GM18867 (cell line): ENCODE measurements at regions not wholly inside any gene's neighbourhood (a gene's known extent, or its start where the extent isn't known, plus 50 kb on each side); places are given as distances from the start of the nearest gene placed in this dataset.
"Not testable (repeated sequence)": the region's sequence is repeated elsewhere in the genome, so short reads cannot be mapped to it uniquely, and the experiment has no call there.

Experiments used
- ATAC-seq: cut with Tn5 transposase; IDR thresholded peaks from one replicate; pipeline ENCODE4 v1.9.1; 2021; ENCODE audit warnings: mild to moderate bottlenecking, moderate library complexity; ENCODE audit not compliant: unreplicated experiment

GRCh38 chr18:22067682-22068081, 101.7 kb upstream of the GATA6 start:
- no peak for ATAC-seq

DNA sequence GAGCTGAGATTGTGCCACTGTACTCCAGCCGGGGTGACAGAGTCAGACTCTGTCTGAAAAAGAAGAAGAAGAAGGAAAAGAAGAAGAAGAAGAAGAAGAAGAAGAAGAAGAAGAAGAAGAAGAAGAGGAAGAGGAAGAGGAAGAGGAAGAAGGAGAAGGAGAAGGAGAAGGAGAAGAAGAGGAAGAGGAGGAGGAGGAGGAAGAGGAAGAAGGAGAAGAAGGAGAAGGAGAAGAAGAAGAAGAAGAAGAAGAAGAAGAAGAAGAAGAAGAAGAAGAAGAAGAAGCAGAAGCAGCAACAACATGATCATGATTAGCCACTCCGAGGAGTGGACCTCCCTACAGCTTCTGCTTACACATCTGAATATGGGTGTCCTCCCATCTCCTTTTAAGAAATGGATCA, 100.6 kb upstream of the GATA6 start:
- not testable (repeated sequence) for ATAC-seq

GRCh38 chr18:22069916-22070315, 99.5 kb upstream of the GATA6 start:
- ATAC-seq, result no peak

- ATAC-seq, result no peak
Observed at GRCh38 chr18:22073411-22073810, 96.0 kb upstream of the GATA6 start.

DNA sequence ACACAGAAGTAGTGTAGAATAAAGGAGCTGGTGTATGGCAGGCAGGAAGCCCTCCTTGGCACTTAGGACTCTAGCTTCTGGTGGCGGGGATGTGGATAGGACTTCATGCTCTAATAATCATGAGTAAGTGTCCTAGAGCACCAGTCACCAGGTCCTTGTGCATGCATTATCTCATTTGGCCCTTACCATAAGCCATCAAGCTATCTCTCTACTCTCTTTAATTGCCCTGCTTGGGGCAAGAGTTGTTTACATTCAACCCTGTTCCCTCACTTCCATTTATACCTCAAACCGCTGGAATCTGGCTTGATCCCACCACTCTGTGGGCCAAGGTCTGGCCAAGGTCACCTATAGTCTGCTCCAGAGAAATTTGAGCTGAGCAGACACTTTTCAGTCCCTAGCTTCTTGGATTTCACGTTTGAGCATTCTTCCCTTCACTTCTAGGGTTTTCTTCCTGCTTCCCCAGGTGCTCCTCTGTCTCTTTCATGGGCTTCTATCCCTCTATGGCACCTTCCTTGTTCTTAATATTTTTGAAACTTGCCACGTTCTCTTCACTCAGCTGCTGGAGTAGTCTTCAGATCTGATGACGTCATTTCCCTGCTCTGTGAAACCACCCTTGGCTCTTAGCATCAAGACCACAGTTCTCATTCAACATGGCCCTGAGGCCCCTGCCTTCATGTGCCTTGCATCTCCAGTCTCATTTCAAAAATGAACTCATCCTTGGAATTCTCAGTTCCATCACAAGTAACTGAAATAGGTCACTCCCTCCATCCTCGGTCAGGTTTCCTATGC, 94.9 kb upstream of the GATA6 start:
- ATAC-seq, result no peak

- no peak for ATAC-seq
Observed at GRCh38 chr18:22080035-22080434, 89.4 kb upstream of the GATA6 start.

DNA sequence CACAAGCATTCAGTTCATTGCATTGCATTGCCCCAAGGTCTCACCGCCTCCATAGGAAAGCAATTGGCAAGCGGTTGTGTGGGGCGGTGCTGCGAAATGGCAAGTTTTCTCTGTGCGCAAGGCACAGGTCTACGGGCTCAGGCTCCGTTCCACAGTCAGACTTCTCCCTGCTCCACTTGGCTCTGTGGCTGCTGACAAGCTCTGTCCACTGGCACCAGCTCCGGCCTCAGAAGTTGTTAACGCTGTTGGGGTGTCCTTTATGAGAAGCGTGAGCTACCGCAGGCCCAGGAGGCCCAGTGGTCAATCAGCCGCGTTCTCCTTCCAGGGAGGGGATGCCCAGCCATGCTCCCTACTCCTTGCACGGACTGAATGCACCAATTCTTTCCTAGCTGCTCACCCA, 87.0 kb upstream of the GATA6 start:
- ATAC-seq, result no peak

GRCh38 chr18:22084547-22084946, 84.8 kb upstream of the GATA6 start:
- no peak for ATAC-seq

- ATAC-seq, result no peak
Observed at GRCh38 chr18:22086973-22087372, 82.4 kb upstream of the GATA6 start.

- ATAC-seq, result no peak
Observed at GRCh38 chr18:22088029-22088428, 81.4 kb upstream of the GATA6 start.

DNA sequence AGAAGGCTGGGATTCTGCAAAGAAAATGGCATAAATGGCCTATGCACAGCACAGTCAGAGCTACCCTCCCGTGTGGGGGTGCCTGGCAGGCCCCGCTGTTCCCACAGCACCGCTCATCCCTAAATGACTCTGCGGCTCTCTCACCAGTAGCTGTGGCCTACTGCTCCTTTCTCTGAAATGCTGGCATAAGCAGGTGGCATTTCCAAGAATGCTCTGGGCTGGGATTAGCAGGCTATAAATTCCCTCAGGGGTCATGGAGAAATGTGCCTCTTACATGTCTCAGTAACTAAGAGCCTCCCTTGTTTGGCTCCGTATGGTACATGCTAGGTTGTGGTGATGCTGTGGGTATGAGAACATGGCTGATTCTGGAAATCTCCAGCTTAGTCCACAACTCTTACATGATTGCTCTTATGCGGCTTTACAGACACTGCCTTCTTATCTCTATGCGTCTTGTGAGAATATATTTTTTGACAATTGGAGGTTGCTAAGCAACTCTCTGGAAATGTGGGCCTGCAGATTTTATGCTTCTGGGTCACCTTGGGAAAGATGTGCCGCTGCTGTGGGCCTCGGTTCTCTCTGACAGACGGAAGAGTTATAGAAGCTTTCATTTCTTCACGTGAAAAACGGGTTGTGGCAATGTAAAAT, 80.3 kb upstream of the GATA6 start:
- no peak for ATAC-seq

GRCh38 chr18:22091341-22091740, 78.0 kb upstream of the GATA6 start:
- ATAC-seq, result no peak

- ATAC-seq, result no peak
Observed at GRCh38 chr18:22093731-22094357, 75.5 kb upstream of the GATA6 start.

- ATAC-seq, result no peak
Observed at GRCh38 chr18:22094358-22094734, 75.0 kb upstream of the GATA6 start.

DNA sequence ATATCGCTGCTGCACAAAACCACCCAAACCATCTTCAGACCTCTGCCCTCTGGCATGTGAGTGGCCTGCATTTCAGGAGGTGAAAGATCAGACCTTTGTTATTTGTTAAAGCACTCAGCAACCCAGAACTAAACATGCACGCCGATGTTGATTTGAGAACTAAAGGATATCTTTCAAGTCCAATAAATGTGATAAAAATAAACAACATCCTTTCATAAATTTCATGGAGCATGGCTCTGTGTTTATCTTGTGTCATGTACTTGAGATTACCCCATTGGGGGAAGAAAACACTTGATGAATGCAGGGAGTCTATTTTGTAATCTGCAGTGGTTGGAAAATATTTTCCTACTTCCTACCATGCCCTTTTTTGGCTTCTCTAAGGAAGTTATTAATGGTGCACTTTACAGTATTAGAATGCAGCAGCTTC, 70.8 kb upstream of the GATA6 start:
- ATAC-seq, result no peak

DNA sequence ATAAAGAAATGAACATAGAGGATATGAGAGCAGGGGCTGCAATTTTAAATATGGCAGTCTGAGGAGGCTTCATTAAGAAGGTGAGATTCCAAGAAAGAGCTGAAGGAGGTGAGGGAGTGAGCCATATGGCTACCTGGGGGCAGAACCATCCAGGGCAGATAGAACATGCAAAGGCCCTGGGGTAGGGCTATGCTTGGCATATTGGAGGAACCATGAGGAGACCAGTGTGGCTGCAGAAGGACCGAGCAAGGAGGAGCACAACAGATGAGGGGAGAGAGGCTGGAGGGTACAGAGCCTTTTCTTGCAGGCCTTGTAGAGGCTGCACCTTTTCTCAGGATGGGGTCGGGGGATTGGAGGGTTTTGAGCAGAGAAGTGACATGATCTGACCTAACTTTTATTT, 69.5 kb upstream of the GATA6 start:
- no peak for ATAC-seq

- no peak for ATAC-seq
Observed at GRCh38 chr18:22101731-22102130, 67.7 kb upstream of the GATA6 start.

DNA sequence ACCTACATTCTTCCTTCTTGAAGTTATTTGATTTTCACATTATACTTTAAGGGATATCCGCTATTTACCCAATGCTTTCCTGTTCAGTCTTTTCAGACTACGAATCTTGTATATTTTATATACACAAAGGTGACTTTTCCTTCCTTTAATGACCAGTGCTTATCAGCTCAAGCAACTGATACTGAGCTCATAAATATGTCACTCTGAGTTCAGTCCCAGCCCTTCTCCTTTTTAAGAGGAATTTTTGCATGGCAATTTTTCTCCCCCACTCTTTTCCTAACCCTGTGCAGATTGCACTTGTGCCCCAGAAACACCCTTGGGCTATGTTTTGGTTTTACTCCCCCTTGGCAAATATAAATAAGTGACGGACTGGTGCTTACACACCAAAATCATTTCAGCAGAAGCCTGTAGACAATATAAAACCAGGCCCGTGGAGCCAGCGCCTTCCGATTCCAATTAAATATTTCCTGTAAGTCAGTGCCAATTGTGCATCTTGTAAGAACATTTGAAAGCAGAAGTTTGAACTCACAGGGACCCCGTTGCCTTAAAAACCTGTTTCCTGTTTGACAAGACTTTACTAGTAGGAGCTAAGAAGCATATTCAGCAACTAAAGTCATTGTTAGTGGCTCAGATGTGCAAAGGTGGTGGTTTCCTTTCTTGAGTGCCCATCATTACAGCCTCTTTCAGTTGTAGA, 66.3 kb upstream of the GATA6 start:
- no peak for ATAC-seq

GRCh38 chr18:22103647-22104031, 65.8 kb upstream of the GATA6 start:
- ATAC-seq, result no peak

DNA sequence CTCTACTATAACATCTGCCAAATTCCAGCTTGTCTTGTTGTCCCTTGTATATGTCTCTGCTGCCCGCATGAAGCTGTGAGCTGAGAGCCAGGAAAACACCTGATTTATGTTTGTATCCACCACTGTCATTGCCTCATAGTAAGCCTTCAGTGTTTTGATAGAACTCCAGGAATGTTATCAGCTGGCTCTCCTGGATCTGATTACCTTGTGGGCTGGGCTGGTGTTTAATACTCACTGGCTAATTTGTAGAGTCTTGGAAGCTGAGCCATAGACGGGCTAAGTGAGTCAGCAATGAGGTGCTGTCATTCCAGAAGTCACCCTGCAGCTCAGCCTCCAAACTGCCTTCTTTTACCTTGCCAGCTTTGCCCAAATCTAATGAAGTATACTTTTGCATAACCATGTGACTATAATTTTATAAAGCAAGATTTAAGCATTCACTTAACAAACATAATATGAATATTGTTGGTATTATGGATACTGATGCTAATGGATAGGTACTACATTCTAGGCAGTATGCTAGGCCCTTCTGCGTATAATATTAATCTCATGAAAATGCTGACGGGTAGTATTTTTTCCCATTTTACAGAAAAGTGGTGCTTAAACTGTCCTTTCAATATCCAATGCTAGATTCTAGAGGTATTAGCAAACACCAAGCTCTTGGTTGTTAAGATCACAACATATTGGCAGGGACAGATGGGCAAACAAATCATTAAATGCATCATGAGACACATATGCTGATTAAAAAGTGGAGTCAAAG, 62.7 kb upstream of the GATA6 start:
- ATAC-seq, result no peak

DNA sequence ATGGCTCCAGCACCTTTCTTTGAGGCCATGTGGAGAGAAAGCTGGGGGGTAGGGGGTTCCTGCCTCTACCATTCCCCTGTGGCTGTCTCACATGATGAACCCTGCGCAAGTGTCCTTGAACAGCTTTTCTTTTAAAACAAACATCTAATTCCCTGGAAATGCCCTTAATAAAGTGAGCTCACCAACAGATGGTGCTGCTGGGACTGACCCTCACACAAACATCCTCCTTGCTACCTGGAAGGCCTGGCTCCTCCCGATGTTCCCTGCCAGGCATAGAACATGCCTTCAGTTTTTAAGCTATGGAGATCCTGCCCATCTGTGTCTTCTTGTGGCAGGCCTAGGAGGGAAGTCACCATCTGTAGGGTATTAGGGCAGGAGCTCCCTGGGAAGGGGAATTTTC, 60.7 kb upstream of the GATA6 start:
- ATAC-seq, result no peak
